GM12801 (cell line): ENCODE measurements at regions not wholly inside any gene's neighbourhood (a gene's known extent, or its start where the extent isn't known, plus 50 kb on each side); places are given as distances from the start of the nearest gene placed in this dataset.

Source experiments
- CTCF ChIP-seq: IDR thresholded peaks from one replicate; pipeline ENCODE4 v1.5.1; 2011; ENCODE audit warnings: control low read depth; ENCODE audit not compliant: insufficient read length; ENCODE audit errors: extremely low read depth

- TF ChIP-seq CTCF = no peak
These were observed 238.3 kb downstream of the MYCN start for GRCh38 chr2:16178551-16179130.

- TF ChIP-seq CTCF = no peak
These were observed 237.4 kb downstream of the MYCN start for GRCh38 chr2:16177671-16178180.

GRCh38 chr2:16176971-16177480, 236.7 kb downstream of the MYCN start:
- TF ChIP-seq CTCF = no peak

GRCh38 chr2:16175247-16175825, 235.0 kb downstream of the MYCN start:
- no peak for TF ChIP-seq CTCF

GRCh38 chr2:16174693-16175045, 234.3 kb downstream of the MYCN start:
- TF ChIP-seq CTCF = no peak

- no peak for TF ChIP-seq CTCF
These were observed 233.7 kb downstream of the MYCN start for GRCh38 chr2:16173893-16174692.
